Head of caudate nucleus (tissue), 42 donors: ENCODE measurements at regions not wholly inside any gene's neighbourhood (a gene's known extent, or its start where the extent isn't known, plus 50 kb on each side); places are given as distances from the start of the nearest gene placed in this dataset.
A peak's percentile ranks its signal among the peaks of the same experiment; 100 is the strongest.

Experiments
- DNase-seq, 42 donors: peaks; one replicate each; pipeline versions ENCODE4 v3.0.0 to v3.0.0-alpha.2; 2020 to 2021; ENCODE audit warnings: mixed read lengths in 7 of 42
- intact Hi-C: fragments of 100-400 bp; cut with DNase I; formaldehyde crosslinking; loops from one replicate; pipeline ENCODE4 v1.15.0; 2022

DNA sequence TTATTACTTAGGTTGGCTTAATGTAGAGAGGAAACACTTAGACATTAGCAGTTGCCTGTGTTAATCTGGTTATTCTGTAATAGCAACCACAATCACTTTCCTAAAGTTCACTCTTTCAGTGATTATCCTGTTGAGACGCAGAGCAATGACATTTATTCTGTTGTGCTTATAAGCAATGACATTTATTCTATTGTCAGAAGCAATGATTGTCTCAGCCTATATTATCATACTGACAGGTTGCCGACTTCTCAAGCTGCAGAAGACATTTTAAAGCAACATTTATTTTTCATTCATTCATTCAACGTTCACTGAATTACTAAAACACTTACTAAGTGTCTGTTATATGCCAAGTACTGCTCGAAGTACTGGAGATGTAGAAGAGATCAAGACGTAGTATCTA is 193.5 kb upstream of the SLITRK3 start:
- no peak for DNase-seq
- intact Hi-C loops = no loop called here

DNA sequence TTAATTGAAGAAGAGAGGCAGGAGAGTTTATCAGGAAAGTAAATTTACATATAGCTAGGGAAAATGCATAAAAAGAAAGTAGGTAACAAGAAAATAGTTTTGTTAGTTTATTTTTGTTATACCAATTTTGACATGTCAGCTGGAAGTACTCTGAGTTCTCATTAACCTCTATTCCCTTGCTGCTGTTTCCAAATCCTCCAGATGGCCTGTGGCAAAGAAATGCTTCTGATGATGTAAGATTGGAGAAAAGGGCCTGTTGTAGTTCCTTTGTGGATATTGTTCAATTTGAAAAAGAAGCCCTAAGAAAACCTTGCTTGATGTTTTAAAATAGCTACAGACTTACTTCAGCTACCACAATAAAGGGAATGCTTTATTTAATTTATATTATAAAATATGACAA is 192.9 kb upstream of the SLITRK3 start:
- no peak for DNase-seq
- intact Hi-C loops = no loop called here

DNA sequence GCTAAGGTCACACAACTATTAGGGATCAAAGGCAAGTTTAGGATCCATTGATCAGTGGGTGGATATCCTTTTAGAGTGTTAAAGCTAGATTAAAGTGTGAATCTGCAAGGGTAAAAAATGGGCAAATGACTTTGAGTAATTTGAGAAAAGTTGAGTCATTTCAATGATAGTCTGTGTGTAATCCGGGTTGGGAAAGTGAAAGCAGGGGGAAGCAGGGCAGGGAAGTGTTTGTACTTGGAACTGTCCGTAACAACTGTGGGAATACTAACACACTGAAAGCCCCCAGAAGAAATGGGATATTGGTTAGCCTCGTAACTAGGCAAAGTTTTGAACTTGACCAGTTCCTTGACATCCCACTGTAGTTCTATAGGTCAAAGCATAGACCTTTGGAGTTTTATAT is 187.2 kb upstream of the SLITRK3 start:
- intact Hi-C loops = no loop called here
- no peak for DNase-seq

DNA sequence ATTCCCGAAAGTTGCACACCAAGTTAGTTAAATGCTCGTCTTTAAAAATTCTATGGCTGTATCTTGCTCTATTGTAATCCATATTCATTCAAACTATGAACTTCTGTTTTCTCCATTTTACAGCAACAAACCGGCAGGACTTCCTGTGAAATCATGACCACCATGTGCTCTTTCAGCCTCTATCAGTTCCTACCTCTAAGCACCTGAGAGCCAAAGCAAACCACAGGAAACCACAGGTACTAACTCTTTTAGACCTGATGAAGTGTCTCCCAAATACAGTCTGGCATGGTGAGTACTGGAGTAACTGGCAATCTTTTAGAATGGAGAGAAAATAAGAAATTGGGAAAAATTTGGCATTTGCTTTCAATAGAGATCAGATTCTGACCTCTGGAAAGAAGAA is 186.5 kb upstream of the SLITRK3 start:
- intact Hi-C loops = no loop called here

DNA sequence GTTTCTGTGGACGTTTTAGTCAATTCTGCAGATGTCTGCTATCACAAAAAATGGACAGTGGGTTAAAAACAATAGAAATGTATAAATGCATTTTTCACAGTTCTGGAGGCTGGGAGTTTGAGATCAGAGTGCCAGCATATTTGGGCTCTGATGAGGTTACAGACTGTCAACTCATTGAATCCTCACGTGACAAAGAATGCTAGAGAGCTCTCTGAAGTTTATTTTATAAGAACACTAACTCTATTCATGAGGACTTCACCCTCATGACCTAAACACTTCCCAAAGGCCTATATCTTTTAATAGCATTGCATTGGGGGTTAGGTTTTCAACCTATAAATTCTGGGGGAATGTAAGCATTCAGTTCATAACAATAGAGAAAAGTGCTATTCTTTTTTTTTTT is 182.6 kb upstream of the SLITRK3 start:
- DNase-seq = no peak
- intact Hi-C loops = no loop called here

More for the DNA sequence above, 186.5 kb upstream of the SLITRK3 start:
- no peak for DNase-seq

DNA sequence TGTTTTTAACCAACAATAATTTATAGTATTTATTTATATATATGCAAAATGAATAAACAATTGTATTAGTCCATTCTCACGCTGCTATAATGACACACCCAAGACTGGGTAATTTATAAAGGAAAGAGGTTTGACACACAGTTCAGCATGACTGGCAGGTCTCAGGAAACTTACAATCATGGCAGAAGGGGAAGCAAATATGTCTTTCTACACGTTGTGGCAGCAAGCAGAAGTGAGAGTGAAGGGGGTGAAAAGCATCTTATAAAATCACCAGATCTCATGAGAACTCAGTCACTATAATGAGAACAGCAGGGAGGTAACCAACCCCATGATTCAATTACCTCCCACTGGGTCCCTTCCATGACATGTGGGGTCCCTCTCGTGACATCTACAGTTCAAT is 162.8 kb upstream of the SLITRK3 start:
- intact Hi-C loops = no loop called here
- DNase-seq = no peak

DNA sequence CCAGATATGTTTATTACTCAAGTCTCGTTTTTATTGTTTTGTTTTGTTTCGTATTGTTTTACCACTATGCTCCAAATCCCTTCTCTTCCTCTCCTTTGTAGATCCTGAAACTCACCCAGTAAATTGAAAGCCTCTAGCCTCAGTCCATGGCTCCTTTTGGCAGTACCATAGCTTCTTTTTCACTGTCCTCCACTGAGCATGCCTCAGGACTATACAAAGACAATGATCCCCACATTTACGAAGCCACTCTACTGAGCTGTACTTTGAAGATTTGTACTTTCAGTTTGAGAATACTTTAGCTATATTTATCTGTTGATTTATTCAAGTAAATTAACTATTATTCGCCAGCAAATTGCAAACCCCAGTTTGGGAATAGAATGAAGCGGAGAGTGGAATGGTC is 159.1 kb upstream of the SLITRK3 start:
- intact Hi-C loops = no loop called here
- no peak for DNase-seq

DNA sequence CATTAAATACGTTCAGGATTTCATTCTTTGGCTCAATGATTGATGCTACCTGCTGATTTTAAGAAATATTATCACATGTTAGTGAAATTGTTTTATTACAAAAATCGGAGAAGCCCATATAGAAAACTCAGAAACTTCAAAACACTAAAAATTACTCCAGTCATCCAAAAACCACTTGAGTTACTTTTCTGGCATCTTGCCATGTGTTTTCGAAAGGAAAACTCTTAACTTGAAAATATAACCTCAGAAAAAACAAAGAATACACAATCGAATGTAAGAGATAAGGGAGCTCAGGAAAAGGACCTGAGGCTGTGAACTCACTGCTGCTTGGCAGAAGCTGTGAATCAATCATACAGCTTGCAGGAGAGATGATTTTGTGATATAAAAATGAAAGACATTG is 151.3 kb upstream of the SLITRK3 start:
- intact Hi-C loops = no loop called here
- no peak for DNase-seq

DNA sequence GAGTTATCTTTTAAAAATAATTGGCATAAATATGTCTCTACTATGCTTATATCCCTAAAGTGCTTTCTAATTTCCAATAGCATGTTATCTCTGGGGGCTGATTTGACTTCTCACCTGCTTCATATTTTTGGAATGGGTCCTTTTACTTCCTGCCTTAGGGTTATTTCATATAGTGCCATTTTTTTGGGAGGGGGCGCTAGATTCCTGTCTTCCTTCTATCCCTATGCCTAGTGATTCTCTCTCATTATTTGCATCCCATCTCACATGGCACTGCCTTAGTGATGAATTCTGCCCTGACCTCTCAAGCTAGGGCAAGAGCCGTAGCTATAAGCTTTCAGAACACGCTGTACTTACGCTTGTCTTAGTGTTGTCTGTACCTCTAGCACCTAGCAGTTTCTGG is 150.3 kb upstream of the SLITRK3 start:
- intact Hi-C loops = no loop called here

DNA sequence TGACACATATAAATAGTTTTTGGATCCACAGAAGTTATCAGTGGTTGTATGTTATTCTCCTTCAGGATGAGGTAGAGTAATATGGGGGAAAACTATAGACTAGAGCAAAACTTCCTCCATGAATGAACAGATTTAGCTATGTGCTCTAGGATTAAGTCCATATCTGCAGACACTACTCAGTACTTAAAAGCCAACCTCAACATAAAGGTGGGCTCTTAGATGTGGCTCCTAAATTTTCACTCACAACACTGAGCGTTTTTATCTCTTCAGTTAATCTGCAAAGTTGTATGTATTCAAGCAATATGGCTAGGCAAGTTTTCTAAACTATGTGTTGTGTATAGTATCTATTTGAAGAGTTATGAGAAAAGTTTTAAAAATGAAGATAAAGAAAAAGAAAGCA is 147.0 kb upstream of the SLITRK3 start:
- DNase-seq = no peak
- intact Hi-C loops = no loop called here

More for the DNA sequence above, 150.3 kb upstream of the SLITRK3 start:
- no peak for DNase-seq

DNA sequence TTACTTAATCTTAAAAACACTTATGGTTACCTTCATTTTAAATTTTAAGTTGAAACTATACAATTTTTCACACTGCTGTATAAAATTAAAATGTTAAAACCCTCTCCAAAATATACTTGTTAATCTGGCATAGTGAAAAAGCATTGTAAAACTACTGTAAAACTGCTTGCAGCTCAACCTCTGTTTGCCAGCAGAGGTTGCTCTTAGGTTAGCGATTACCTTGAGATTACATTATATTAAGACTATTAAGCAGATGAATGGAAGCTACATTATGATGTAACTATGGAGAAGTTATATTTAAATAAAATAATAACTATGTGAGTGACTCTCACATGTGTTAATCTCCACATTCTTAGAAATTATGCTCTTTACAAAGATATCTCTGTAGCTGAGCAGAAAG is 143.6 kb upstream of the SLITRK3 start:
- intact Hi-C loops = no loop called here
- DNase-seq = peak in 5 of 42 donors; percentile 10 to 43 (median 12)

DNA sequence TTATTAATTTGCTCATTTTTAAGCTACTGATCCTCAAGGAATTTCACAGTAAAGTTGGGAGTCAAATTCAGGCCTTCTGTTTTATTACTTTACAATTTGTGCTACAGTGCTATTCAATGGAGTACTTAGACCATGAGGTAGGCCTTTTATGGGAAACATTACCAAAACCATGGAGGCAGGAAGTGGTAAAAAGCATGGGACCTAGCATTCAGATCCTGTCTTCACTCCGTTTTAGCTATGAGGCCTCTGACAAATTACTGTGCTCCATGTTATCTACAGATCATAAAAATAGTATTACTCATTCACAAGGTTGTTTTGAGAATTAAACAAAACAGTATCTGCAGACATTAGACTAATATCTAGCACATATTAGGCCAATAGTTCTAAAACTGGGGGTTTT is 140.6 kb upstream of the SLITRK3 start:
- intact Hi-C loops = no loop called here
- DNase-seq = no peak
